ENCODE measurements at regions not wholly inside any gene's neighbourhood (a gene's known extent, or its start where the extent isn't known, plus 50 kb on each side); places are given as distances from the start of the nearest gene placed in this dataset.

DNA sequence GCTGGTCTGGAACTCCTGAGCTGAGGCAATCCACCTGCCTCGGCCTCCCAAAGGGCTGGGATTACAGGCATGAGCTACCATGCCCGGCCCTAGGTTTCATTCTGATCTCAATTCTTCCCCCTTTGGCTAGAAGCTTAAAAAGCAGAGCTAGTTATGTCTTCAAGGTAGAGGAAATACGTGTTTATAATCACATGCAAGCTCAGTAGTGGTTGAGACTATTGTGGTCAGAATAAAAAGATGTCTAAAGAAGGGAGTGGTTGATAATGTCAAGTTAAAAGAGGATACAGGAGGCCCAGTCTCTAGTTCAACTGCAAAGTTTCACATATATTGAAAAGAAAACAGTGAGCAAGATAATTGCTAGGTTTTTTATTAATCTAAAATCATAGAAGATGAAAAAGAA lies 807.8 kb upstream of the ACVR2A start:
- H3K9me3 Mint-ChIP-seq = peaks cover 2% of the 10 kb centered on the region
- no peak overlapping the region for H3K27ac Mint-ChIP-seq
- H3K4me1 Mint-ChIP-seq = peaks cover 5% of the 10 kb centered on the region
- no peaks in the 10 kb centered on the region for H3K36me3 Mint-ChIP-seq (ENCODE audit: low read depth)
- POLR2A ChIA-PET = no interaction called here
- CTCF ChIA-PET = no interaction called here
- no peak overlapping the region for H3K4me3 Mint-ChIP-seq
- no peak for DNase-seq
- no peaks in the 10 kb centered on the region for H3K27me3 Mint-ChIP-seq

DNA sequence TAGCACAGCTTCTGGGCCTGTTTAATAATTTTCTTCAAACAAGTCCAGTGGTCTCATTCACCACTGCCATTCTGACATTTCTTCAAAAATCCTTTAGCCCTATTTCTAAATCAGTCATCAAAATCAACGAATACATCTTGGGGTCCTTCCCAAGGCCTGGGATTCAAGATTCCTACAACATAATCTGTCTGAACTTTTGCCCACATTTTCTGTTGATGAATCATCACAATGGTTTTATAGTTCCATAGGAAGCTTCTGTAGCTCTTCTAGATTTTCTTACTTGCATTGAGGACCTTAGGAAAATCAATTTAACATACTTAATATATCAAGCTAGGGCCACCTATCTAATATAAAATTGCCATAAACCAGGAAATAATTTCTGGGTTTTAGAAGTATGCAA lies 811.8 kb upstream of the ACVR2A start:
- ChIA-PET POLR2A (no interaction called here), CTCF (no interaction called here)
- H3K4me1 Mint-ChIP-seq = peaks cover 5% of the 10 kb centered on the region
- no peak overlapping the region for H3K4me3 Mint-ChIP-seq
- DNase-seq = no peak
- peaks cover 2% of the 10 kb centered on the region for H3K27me3 Mint-ChIP-seq
- no peak overlapping the region for H3K27ac Mint-ChIP-seq
- H3K36me3 Mint-ChIP-seq (ENCODE audit: low read depth) = no peaks in the 10 kb centered on the region
- H3K9me3 Mint-ChIP-seq = peaks cover 2% of the 10 kb centered on the region

DNA sequence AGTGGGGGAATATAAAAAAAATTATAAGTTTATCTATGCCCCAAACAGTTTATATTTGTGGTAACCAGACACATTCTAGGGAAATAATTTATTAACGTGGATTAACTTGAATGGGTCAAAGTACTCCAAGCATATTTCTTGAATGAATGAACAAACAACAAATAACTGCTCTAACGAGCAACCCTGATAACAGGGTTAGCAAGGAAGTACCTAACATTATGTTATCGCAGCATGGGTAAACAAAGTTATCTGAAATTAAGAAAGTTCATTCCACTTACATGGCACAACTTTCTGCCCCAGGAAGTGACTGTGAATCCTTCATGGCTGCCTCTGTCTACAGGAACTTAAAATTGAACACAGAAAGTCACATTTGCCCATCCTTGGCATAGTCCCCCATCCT lies 812.9 kb upstream of the ACVR2A start:
- Mint-ChIP-seq H3K4me3 (no peak overlapping the region), H3K4me1 (peaks cover 2% of the 10 kb centered on the region), H3K27ac (no peak overlapping the region), H3K36me3 (ENCODE audit: low read depth) (no peaks in the 10 kb centered on the region), H3K27me3 (peaks cover 2% of the 10 kb centered on the region), H3K9me3 (peaks cover 4% of the 10 kb centered on the region)
- ChIA-PET POLR2A (no interaction called here), CTCF (no interaction called here)
- DNase-seq = no peak

DNA sequence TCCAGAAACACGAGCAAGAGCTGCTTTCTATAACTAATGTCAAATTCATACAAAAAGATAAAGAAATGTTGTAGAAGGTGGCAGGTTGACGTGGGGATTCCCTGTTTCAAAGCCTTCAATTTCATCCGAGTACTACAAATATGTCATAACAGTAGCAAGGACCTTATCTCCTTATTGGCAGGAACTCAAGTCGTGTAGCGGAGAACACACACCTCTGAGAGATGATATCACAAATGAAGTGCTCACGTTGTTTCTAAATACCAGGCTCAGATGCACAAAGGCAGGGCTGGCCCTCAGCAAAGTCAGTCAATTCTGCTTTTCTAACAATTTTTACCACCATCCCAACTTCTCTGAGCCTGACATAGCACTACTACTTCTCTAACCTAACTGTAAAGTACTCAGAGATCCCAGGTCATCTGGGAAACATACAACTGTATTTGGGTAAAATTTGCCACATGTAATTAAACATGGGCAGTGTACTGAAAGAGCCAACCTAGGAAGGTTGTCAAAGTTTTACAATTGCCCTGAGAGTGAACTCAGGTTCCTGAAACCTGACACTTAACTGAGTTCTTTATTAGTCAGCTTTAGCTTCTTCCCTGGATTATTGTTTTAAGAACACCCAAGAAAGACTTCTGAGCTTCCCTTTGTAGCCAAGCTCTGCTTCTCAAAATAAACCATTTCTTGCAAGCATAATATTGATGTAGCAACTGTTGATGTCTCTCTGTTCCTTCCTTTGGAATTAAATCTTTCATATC lies 813.7 kb upstream of the ACVR2A start:
- peaks cover 4% of the 10 kb centered on the region for H3K9me3 Mint-ChIP-seq
- no peaks in the 10 kb centered on the region for H3K36me3 Mint-ChIP-seq (ENCODE audit: low read depth)
- no peak for DNase-seq
- ChIA-PET POLR2A (no interaction called here), CTCF (no interaction called here)
- H3K4me3 Mint-ChIP-seq = no peak overlapping the region
- no peaks in the 10 kb centered on the region for H3K4me1 Mint-ChIP-seq
- H3K27ac Mint-ChIP-seq = no peak overlapping the region
- peaks cover 5% of the 10 kb centered on the region for H3K27me3 Mint-ChIP-seq

GRCh38 chr2:147027436-147027835 lies 817.4 kb upstream of the ACVR2A start:
- H3K4me3 Mint-ChIP-seq = no peak overlapping the region

GRCh38 chr2:147026664-147027295 lies 818.0 kb upstream of the ACVR2A start:
- no peak for DNase-seq
- ChIA-PET CTCF (no interaction called here), POLR2A (no interaction called here)
- no peak overlapping the region for H3K4me3 Mint-ChIP-seq
- no peak overlapping the region for H3K27ac Mint-ChIP-seq
- H3K36me3 Mint-ChIP-seq (ENCODE audit: low read depth) = no peaks in the 10 kb centered on the region
- no peaks in the 10 kb centered on the region for H3K4me1 Mint-ChIP-seq
- H3K9me3 Mint-ChIP-seq = peaks cover 9% of the 10 kb centered on the region
- H3K27me3 Mint-ChIP-seq = peaks cover 5% of the 10 kb centered on the region

More at GRCh38 chr2:147027436-147027835, 817.4 kb upstream of the ACVR2A start:
- no peaks in the 10 kb centered on the region for H3K36me3 Mint-ChIP-seq (ENCODE audit: low read depth)
- no peaks in the 10 kb centered on the region for H3K4me1 Mint-ChIP-seq
- no peak for DNase-seq
- POLR2A ChIA-PET = no interaction called here
- H3K9me3 Mint-ChIP-seq = peaks cover 7% of the 10 kb centered on the region
- H3K27ac Mint-ChIP-seq = no peak overlapping the region
- CTCF ChIA-PET = no interaction called here
- peaks cover 5% of the 10 kb centered on the region for H3K27me3 Mint-ChIP-seq

- DNase-seq = no peak
- no peaks in the 10 kb centered on the region for H3K36me3 Mint-ChIP-seq (ENCODE audit: low read depth)
- H3K27me3 Mint-ChIP-seq = peaks cover 8% of the 10 kb centered on the region
- no peak overlapping the region for H3K4me3 Mint-ChIP-seq
- H3K4me1 Mint-ChIP-seq = no peaks in the 10 kb centered on the region
- no peak overlapping the region for H3K27ac Mint-ChIP-seq
- H3K9me3 Mint-ChIP-seq = peaks cover 9% of the 10 kb centered on the region
- ChIA-PET CTCF (interaction anchor here (1.0 kb wide), 1 partner anchor 20 kb away, joined by 3 read pairs; no protein-coding TSS in a partner anchor), POLR2A (no interaction called here)
Measured at GRCh38 chr2:147025646-147026585, 818.9 kb upstream of the ACVR2A start.

DNA sequence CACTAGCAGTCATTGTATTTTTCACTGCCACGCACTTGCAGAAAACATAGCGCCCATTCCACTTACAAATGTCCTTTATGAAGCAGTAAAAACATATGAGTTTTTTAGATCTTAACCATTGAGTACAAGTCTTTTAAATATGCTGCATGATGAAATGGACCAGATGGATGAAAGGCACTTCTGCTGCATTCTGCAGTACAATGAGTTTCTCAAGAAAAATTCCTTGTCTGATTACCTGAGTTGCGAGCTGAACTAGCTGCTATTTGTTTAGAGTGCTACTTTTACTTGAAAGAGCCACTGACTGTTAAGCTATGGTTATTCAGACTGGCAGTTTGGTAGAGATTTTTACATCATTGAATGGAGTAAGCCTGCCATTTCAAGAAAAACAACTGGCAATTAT lies 825.5 kb upstream of the ACVR2A start:
- H3K36me3 Mint-ChIP-seq (ENCODE audit: low read depth) = no peaks in the 10 kb centered on the region
- no peak for DNase-seq
- POLR2A ChIA-PET = no interaction called here
- CTCF ChIA-PET = no interaction called here
- peaks cover 3% of the 10 kb centered on the region for H3K27me3 Mint-ChIP-seq
- H3K9me3 Mint-ChIP-seq = peaks cover 7% of the 10 kb centered on the region
- H3K4me3 Mint-ChIP-seq = no peak overlapping the region
- H3K27ac Mint-ChIP-seq = no peak overlapping the region
- H3K4me1 Mint-ChIP-seq = no peaks in the 10 kb centered on the region

DNA sequence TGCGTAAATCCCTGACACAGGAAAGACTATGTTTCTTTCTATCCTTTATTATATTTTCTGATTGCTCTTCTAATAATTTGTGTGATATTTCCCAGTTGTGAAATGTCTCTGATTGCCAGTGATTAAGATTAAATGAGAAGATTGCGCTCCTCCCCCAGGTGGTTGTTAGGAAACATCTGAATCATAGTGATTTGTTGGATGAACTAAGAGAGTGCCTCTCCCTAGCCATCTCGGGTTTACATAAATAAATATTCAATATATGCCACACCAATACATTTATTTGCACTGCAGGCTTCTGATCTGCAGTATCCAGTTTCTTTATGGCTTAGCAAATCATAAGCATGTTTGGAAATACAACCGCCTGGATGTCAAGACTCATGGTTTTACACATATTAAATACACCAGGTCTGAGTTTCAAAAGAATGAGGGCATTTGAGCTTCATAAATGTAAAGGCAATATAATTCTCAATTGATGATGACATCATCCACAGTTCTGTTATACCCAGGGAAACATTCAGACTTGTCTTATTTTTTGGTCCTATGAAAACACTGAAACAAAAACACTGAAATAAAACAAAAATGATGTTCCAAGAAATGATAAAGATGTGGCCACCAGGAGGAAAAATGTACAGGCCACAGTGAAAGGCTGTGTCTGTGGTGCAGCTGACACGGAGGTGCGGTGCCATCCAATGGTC lies 826.7 kb upstream of the ACVR2A start:
- Mint-ChIP-seq H3K27me3 (peaks cover 3% of the 10 kb centered on the region), H3K4me3 (no peak overlapping the region), H3K36me3 (ENCODE audit: low read depth) (no peaks in the 10 kb centered on the region), H3K9me3 (peaks cover 7% of the 10 kb centered on the region), H3K27ac (no peak overlapping the region), H3K4me1 (no peaks in the 10 kb centered on the region)
- ChIA-PET POLR2A (no interaction called here), CTCF (interaction anchor here (0.6 kb wide), 1 partner anchor 22 kb away, joined by 5 read pairs; no protein-coding TSS in a partner anchor)
- DNase-seq = no peak

GRCh38 chr2:147016181-147016580 lies 828.6 kb upstream of the ACVR2A start:
- H3K9me3 Mint-ChIP-seq = no peaks in the 10 kb centered on the region
- no peak overlapping the region for H3K4me3 Mint-ChIP-seq
- POLR2A ChIA-PET = no interaction called here

GRCh38 chr2:147015591-147015990 lies 829.2 kb upstream of the ACVR2A start:
- no peak overlapping the region for H3K27ac Mint-ChIP-seq
- H3K4me1 Mint-ChIP-seq = no peaks in the 10 kb centered on the region
- H3K36me3 Mint-ChIP-seq (ENCODE audit: low read depth) = no peaks in the 10 kb centered on the region
- no peaks in the 10 kb centered on the region for H3K27me3 Mint-ChIP-seq
- no peak overlapping the region for H3K4me3 Mint-ChIP-seq
- ChIA-PET POLR2A (no interaction called here), CTCF (no interaction called here)
- DNase-seq = no peak
- H3K9me3 Mint-ChIP-seq = no peaks in the 10 kb centered on the region

More at GRCh38 chr2:147016181-147016580, 828.6 kb upstream of the ACVR2A start:
- Mint-ChIP-seq H3K27ac (no peak overlapping the region), H3K36me3 (ENCODE audit: low read depth) (no peaks in the 10 kb centered on the region), H3K27me3 (no peaks in the 10 kb centered on the region), H3K4me1 (no peaks in the 10 kb centered on the region)
- CTCF ChIA-PET = no interaction called here
- DNase-seq = no peak

GRCh38 chr2:147013696-147014392 lies 831.0 kb upstream of the ACVR2A start:
- no peaks in the 10 kb centered on the region for H3K9me3 Mint-ChIP-seq
- H3K36me3 Mint-ChIP-seq (ENCODE audit: low read depth) = no peaks in the 10 kb centered on the region
- no peaks in the 10 kb centered on the region for H3K27me3 Mint-ChIP-seq
- H3K4me1 Mint-ChIP-seq = no peaks in the 10 kb centered on the region
- no peak overlapping the region for H3K4me3 Mint-ChIP-seq
- H3K27ac Mint-ChIP-seq = no peak overlapping the region
- DNase-seq = no peak
- POLR2A ChIA-PET = no interaction called here
- CTCF ChIA-PET = interaction anchor here (1.2 kb wide), 1 partner anchor 69 kb away, joined by 3 read pairs; no protein-coding TSS in a partner anchor
